Adrenal gland (tissue), 5 donors: ENCODE measurements at regions not wholly inside any gene's neighbourhood (a gene's known extent, or its start where the extent isn't known, plus 50 kb on each side); places are given as distances from the start of the nearest gene placed in this dataset.
"Not testable (repeated sequence)": the region's sequence is repeated elsewhere in the genome, so short reads cannot be mapped to it uniquely, and the experiment has no call there.

ENCODE experiments used
- POLR2A ChIP-seq, 2 donors: fragments of 450-650 bp; IDR thresholded peaks; one replicate each; pipeline ENCODE4 v1.6.1; 2017; ENCODE audit warnings: antibody characterized with exemption in 2 of 2, mild to moderate bottlenecking in 2 of 2, moderate library complexity in 1 of 2
- TF ChIP-seq, protein P1 (sequence below), 6 experiments: fragments of 450-650 bp in 4 of 6; fragments of 200-600 bp in 2 of 6; sonication (generic) in 1 of 6; IDR thresholded peaks; 1 replicate in 5 of 6; 2 replicates in 1 of 6; pipeline versions ENCODE4 v1.5.1 to v1.8.0; 2016 to 2021; ENCODE audit warnings: antibody characterized with exemption in 6 of 6, mild to moderate bottlenecking in 2 of 6, moderate library complexity in 1 of 6
- donor health status: DM: no; HTN: no; CAD: no.

DNA sequence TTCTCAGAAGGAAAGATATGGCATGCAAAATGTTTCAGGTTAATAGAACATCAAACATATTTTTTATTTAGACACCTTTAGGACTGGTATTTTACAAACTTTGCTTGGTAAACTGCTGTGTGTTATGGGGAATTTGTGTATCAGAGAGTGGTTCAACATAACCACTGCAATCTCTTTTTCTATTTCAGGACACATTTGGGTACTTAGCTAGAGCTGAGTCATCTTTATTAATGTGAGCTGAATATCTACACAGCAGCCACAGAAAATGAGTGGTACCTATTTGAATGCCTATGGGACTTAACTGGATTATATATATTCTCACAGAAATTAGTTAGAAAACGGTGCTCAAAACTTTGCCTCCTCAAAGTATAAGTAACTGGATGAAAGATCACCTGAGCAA, 179.8 kb downstream of the SPDYE17 start:
- TF ChIP-seq, protein P1, sequence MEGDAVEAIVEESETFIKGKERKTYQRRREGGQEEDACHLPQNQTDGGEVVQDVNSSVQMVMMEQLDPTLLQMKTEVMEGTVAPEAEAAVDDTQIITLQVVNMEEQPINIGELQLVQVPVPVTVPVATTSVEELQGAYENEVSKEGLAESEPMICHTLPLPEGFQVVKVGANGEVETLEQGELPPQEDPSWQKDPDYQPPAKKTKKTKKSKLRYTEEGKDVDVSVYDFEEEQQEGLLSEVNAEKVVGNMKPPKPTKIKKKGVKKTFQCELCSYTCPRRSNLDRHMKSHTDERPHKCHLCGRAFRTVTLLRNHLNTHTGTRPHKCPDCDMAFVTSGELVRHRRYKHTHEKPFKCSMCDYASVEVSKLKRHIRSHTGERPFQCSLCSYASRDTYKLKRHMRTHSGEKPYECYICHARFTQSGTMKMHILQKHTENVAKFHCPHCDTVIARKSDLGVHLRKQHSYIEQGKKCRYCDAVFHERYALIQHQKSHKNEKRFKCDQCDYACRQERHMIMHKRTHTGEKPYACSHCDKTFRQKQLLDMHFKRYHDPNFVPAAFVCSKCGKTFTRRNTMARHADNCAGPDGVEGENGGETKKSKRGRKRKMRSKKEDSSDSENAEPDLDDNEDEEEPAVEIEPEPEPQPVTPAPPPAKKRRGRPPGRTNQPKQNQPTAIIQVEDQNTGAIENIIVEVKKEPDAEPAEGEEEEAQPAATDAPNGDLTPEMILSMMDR (IDR thresholded peaks at IDR 0.05) = not testable (repeated sequence)
- not testable (repeated sequence) for TF ChIP-seq POLR2A (IDR thresholded peaks at IDR 0.05)
